Endothelial cell of umbilical vein (primary cell): ENCODE measurements at regions not wholly inside any gene's neighbourhood (a gene's known extent, or its start where the extent isn't known, plus 50 kb on each side); places are given as distances from the start of the nearest gene placed in this dataset.

Source experiments
- BruUV-seq: library from RNA; stranded (reverse); fragments of 400-500 nt; replicated peaks from 2 replicates; lab custom pipeline; 2021; lab: Mats Ljungman, UMichigan
- CTCF ChIA-PET: fragments of 300-600, 350-600 bp; sonication (Branson Sonifier 250); formaldehyde crosslinking; loops from one replicate; lab custom pipeline; 2021; ENCODE audit warnings: antibody characterized with exemption, inconsistent platforms; lab: Charles Lee
- POLR2A ChIA-PET: fragments of 300-600, 350-600 bp; sonication (Branson Sonifier 250); formaldehyde crosslinking; loops from one replicate; lab custom pipeline; 2021; ENCODE audit warnings: antibody characterized with exemption, inconsistent platforms; lab: Charles Lee
- DNase-seq: peaks from one replicate; pipeline ENCODE4 v3.0.0-alpha.2; 2011; ENCODE audit warnings: low read depth, low spot score
- FAIRE-seq: peaks from 2 replicates; lab custom pipeline; 2011; peaks lifted over from hg19 to GRCh38; lab: Jason Lieb, UNC
- H2AFZ ChIP-seq: 2 replicates; pipeline ENCODE4 v1.6.0; 2012; ENCODE audit warnings: low read depth, low read length, control low read depth, inconsistent platforms
- H3K27ac ChIP-seq: 2 replicates; pipeline ENCODE4 v1.5.1; 2011; ENCODE audit warnings: low read depth, mild to moderate bottlenecking, control low read depth, low read length, moderate library complexity; ENCODE audit not compliant: insufficient read depth
- H3K27me3 ChIP-seq, 2 experiments: 2 replicates each; pipeline versions ENCODE4 v1.6.0 to v1.6.1; 2011; ENCODE audit warnings: low read length in 2 of 2, mixed read lengths in 1 of 2; ENCODE audit not compliant: control insufficient read depth in 2 of 2, insufficient read depth in 2 of 2
- H3K36me3 ChIP-seq, 2 experiments: 2 replicates in 1 of 2; 3 replicates in 1 of 2; pipeline ENCODE4 v1.5.1; 2011; ENCODE audit warnings: low read length in 2 of 2, mild to moderate bottlenecking in 1 of 2, moderate library complexity in 1 of 2; ENCODE audit not compliant: control insufficient read depth in 2 of 2, insufficient read depth in 2 of 2; ENCODE audit errors: extremely low read depth in 1 of 2
- H3K4me1 ChIP-seq: 3 replicates; pipeline ENCODE4 v1.5.1; 2011; ENCODE audit warnings: mild to moderate bottlenecking, low read length; ENCODE audit not compliant: control insufficient read depth, insufficient read depth; ENCODE audit errors: extremely low read depth
- H3K4me2 ChIP-seq: 2 replicates; pipeline ENCODE4 v1.6.1; 2011; ENCODE audit warnings: low read length, control low read depth, mixed read lengths; ENCODE audit not compliant: insufficient read depth
- H3K4me3 ChIP-seq, 3 experiments: fragments of 200-600 bp in 1 of 3; sonication (generic), shearing (Covaris generic) in 1 of 3; replicated peaks in 1 of 3; 2 replicates each; pipeline ENCODE4 v1.5.1; 2011 to 2016; ENCODE audit warnings: control low read depth in 3 of 3, low read length in 3 of 3, mild to moderate bottlenecking in 2 of 3, inconsistent platforms in 1 of 3, low read depth in 1 of 3, moderate library complexity in 1 of 3; ENCODE audit not compliant: insufficient read depth in 1 of 3
- H3K79me2 ChIP-seq: 2 replicates; pipeline ENCODE4 v1.6.0; 2012; ENCODE audit warnings: low read length, inconsistent platforms; ENCODE audit not compliant: control insufficient read depth, insufficient read depth
- H3K9ac ChIP-seq: replicated peaks from 2 replicates; pipeline ENCODE3; 2011; ENCODE audit warnings: low read length, control low read depth; ENCODE audit not compliant: insufficient read depth; ENCODE audit errors: extremely low read depth
- H3K9me1 ChIP-seq: replicated peaks from 3 replicates; pipeline ENCODE4 v1.6.0; 2011; ENCODE audit warnings: mild to moderate bottlenecking, low read length; ENCODE audit not compliant: control insufficient read depth, insufficient read depth; ENCODE audit errors: extremely low read depth
- H3K9me3 ChIP-seq: replicated peaks from 2 replicates; pipeline ENCODE4 v1.5.1; 2012; ENCODE audit warnings: low read length, inconsistent platforms; ENCODE audit not compliant: control insufficient read depth, insufficient read depth
- H4K20me1 ChIP-seq: replicated peaks from 2 replicates; pipeline ENCODE3; 2011; ENCODE audit warnings: mild to moderate bottlenecking, low read length; ENCODE audit not compliant: control insufficient read depth, insufficient read depth; ENCODE audit errors: extremely low read depth
- CTCF ChIP-seq, 2 donors: IDR thresholded peaks; 1 replicate in 1 of 2; 2 replicates in 1 of 2; pipeline ENCODE4 v1.5.1; 2011; ENCODE audit warnings: low read length in 2 of 2, mild to moderate bottlenecking in 2 of 2, moderate library complexity in 2 of 2, control low read depth in 1 of 2, inconsistent platforms in 1 of 2, low read depth in 1 of 2; ENCODE audit not compliant: insufficient read depth in 1 of 2; ENCODE audit errors: extremely low read depth in 1 of 2
- EZH2 ChIP-seq: IDR thresholded peaks from 2 replicates; pipeline ENCODE4 v1.6.1; 2012; ENCODE audit warnings: borderline replicate concordance, low read depth, mild to moderate bottlenecking, moderate library complexity, low read length, inconsistent platforms; ENCODE audit not compliant: severe bottlenecking
- FOS ChIP-seq: IDR thresholded peaks from 2 replicates; pipeline ENCODE4 v1.6.1; 2011; ENCODE audit warnings: mild to moderate bottlenecking, low read length, moderate library complexity, borderline replicate concordance; ENCODE audit not compliant: insufficient read depth
- GATA2 ChIP-seq: IDR thresholded peaks from 2 replicates; pipeline ENCODE4 v1.7.0; 2011; ENCODE audit warnings: low read depth, mild to moderate bottlenecking, moderate library complexity, mixed read lengths, low read length; ENCODE audit not compliant: insufficient read length, insufficient read depth
- JUN ChIP-seq: IDR thresholded peaks from 2 replicates; pipeline ENCODE4 v1.6.1; 2011; ENCODE audit warnings: borderline replicate concordance, low read depth; ENCODE audit not compliant: insufficient read length, insufficient read depth
- MAX ChIP-seq: IDR thresholded peaks from 2 replicates; pipeline ENCODE4 v1.6.1; 2011; ENCODE audit not compliant: insufficient read depth, insufficient read length
- MYC ChIP-seq: IDR thresholded peaks from one replicate; pipeline ENCODE4 v1.6.1; 2011; ENCODE audit warnings: mild to moderate bottlenecking, low read depth, low read length
- POLR2A ChIP-seq: IDR thresholded peaks from 2 replicates; pipeline ENCODE4 v1.6.1; 2012; ENCODE audit warnings: low read depth, mild to moderate bottlenecking, control low read depth, low read length
- POLR2AphosphoS5 ChIP-seq: IDR thresholded peaks from 2 replicates; pipeline ENCODE4 v1.6.1; 2012; ENCODE audit warnings: low read depth, mild to moderate bottlenecking, control low read depth, low read length, moderate library complexity; ENCODE audit not compliant: insufficient read depth
- dilution Hi-C: fragments of 300-500 bp; cut with MboI; formaldehyde crosslinking; loops from one replicate; pipeline ENCODE4 v1.15.0; 2019; ENCODE audit warnings: low sequenced_read_pairs; ENCODE audit not compliant: extremely low pct_ligation_motif_present
- intact Hi-C: fragments of 100-400 bp; cut with micrococcal nuclease; formaldehyde crosslinking; loops from one replicate; pipeline ENCODE4 v1.10.0; 2022

GRCh38 chrX:129040124-129040523, 483.2 kb downstream of the SMARCA1 start:
- intact Hi-C loops = no loop called here
- dilution Hi-C loops = no loop called here

GRCh38 chrX:129039176-129039575, 484.1 kb downstream of the SMARCA1 start:
- Histone ChIP-seq H4K20me1 (no peaks in the 10 kb centered on the region), H3K27ac (no peak overlapping the region), H3K4me1 (no peaks in the 10 kb centered on the region), H3K9me1 (no peaks in the 10 kb centered on the region), H3K9ac (no peak overlapping the region), H2AFZ (no peak overlapping the region), H3K4me3 (no peak overlapping the region), H3K9me3 (no peaks in the 10 kb centered on the region), H3K79me2 (no peaks in the 10 kb centered on the region), H3K4me2 (no peak overlapping the region), H3K27me3 (no peaks in the 10 kb centered on the region), H3K36me3 (no peaks in the 10 kb centered on the region)
- ChIA-PET CTCF (no interaction called here), POLR2A (no interaction called here)
- FAIRE-seq (no peak), DNase-seq (no peak)
- no TSS peak for BruUV-seq
- dilution Hi-C loops = no loop called here
- intact Hi-C loops = no loop called here
- no peak for TF ChIP-seq FOS
- no peak for TF ChIP-seq POLR2AphosphoS5
- TF ChIP-seq MAX = no peak
- TF ChIP-seq GATA2 = no peak
- no peak for TF ChIP-seq JUN
- TF ChIP-seq MYC = no peak
- no peak for TF ChIP-seq CTCF (IDR thresholded peaks at IDR 0.05; ENCODE audit: extremely low read depth in 1 of 2, insufficient read depth in 1 of 2, low read depth in 1 of 2, low read length in 2 of 2)
- no peak for TF ChIP-seq EZH2
- no peak for TF ChIP-seq POLR2A

More at GRCh38 chrX:129040124-129040523, 483.2 kb downstream of the SMARCA1 start:
- H2AFZ ChIP-seq = no peak overlapping the region
- H3K4me3 ChIP-seq = no peak overlapping the region
- H3K4me1 ChIP-seq = no peaks in the 10 kb centered on the region
- no peaks in the 10 kb centered on the region for H3K36me3 ChIP-seq
- no peak overlapping the region for H3K27ac ChIP-seq
- no peaks in the 10 kb centered on the region for H3K79me2 ChIP-seq
- ChIA-PET CTCF (no interaction called here), POLR2A (no interaction called here)
- FAIRE-seq (no peak), DNase-seq (no peak)
- no peaks in the 10 kb centered on the region for H4K20me1 ChIP-seq
- no peaks in the 10 kb centered on the region for H3K27me3 ChIP-seq
- no peak overlapping the region for H3K4me2 ChIP-seq
- no peak overlapping the region for H3K9ac ChIP-seq
- no TSS peak for BruUV-seq
- TF ChIP-seq EZH2 (no peak), MAX (no peak), JUN (no peak), MYC (no peak), GATA2 (no peak), POLR2A (no peak)
- H3K9me1 ChIP-seq = no peaks in the 10 kb centered on the region
- no peaks in the 10 kb centered on the region for H3K9me3 ChIP-seq
